B cell (primary cell): ENCODE measurements at regions not wholly inside any gene's neighbourhood (a gene's known extent, or its start where the extent isn't known, plus 50 kb on each side); places are given as distances from the start of the nearest gene placed in this dataset.

Source experiments
- ATAC-seq: fragments of 200-7000 bp; cut with Tn5 transposase; one replicate; pipeline ENCODE4 v1.10.0; 2021; ENCODE audit warnings: low read depth, mild to moderate bottlenecking, moderate number of reproducible peaks, moderate library complexity
- CTCF ChIA-PET: fragments of 350-600 bp; sonication (Branson Sonifier 250); formaldehyde crosslinking; loops from one replicate; lab custom pipeline; 2021; ENCODE audit warnings: antibody characterized with exemption, inconsistent platforms; lab: Charles Lee
- POLR2A ChIA-PET: fragments of 350-600 bp; sonication (Branson Sonifier 250); formaldehyde crosslinking; loops from one replicate; lab custom pipeline; 2021; ENCODE audit warnings: antibody characterized with exemption; lab: Charles Lee
- DNase-seq: peaks from one replicate; pipeline ENCODE4 v3.0.0; 2013
- H2AFZ ChIP-seq: 2 replicates; pipeline ENCODE4 v1.6.1; 2012; ENCODE audit warnings: mild to moderate bottlenecking, low read depth, low read length; ENCODE audit not compliant: insufficient read depth, poor library complexity, severe bottlenecking
- H3K27ac ChIP-seq, 2 donors: 1 replicate in 1 of 2; 2 replicates in 1 of 2; pipeline ENCODE4 v1.5.1; 2012 to 2013; ENCODE audit warnings: low read length in 2 of 2, mild to moderate bottlenecking in 2 of 2, moderate library complexity in 1 of 2
- H3K27me3 ChIP-seq, 4 experiments: fragments of 200-600 bp in 1 of 4; sonication (generic) in 1 of 4; replicated peaks in 1 of 4; 1 replicate in 2 of 4; 2 replicates in 2 of 4; pipeline versions ENCODE4 v1.6.1 to v1.7.0; 2013 to 2016; ENCODE audit warnings: low read length in 3 of 4, mild to moderate bottlenecking in 2 of 4, mixed read lengths in 1 of 4, moderate library complexity in 1 of 4; ENCODE audit not compliant: insufficient read depth in 4 of 4, control insufficient read depth in 3 of 4; ENCODE audit errors: control extremely low read depth in 1 of 4
- H3K36me3 ChIP-seq, 2 experiments: replicated peaks in 1 of 2; 1 replicate in 1 of 2; 2 replicates in 1 of 2; pipeline versions ENCODE4 v1.6.1 to v1.7.1; 2013; ENCODE audit warnings: low read length in 1 of 2; ENCODE audit not compliant: insufficient read depth in 2 of 2, control insufficient read depth in 1 of 2; ENCODE audit errors: control extremely low read depth in 1 of 2, extremely low read depth in 1 of 2
- H3K4me1 ChIP-seq, 2 donors: fragments of 200-600 bp in 1 of 2; sonication (generic) in 1 of 2; 1 replicate in 1 of 2; 2 replicates in 1 of 2; pipeline versions ENCODE4 v1.5.1 to v1.6.1; 2013 to 2017; ENCODE audit warnings: low read length in 2 of 2; ENCODE audit not compliant: control insufficient read depth in 2 of 2, insufficient read depth in 2 of 2
- H3K4me2 ChIP-seq: replicated peaks from 2 replicates; pipeline ENCODE3; 2012; ENCODE audit warnings: mild to moderate bottlenecking, low read depth, low read length; ENCODE audit not compliant: poor library complexity, severe bottlenecking
- H3K4me3 ChIP-seq, 5 experiments: fragments of 200-600 bp in 1 of 5; sonication (generic) in 1 of 5; 1 replicate in 3 of 5; 2 replicates in 2 of 5; pipeline versions ENCODE4 v1.5.1 to v1.7.0; 2011 to 2016; ENCODE audit warnings: low read length in 4 of 5, mild to moderate bottlenecking in 4 of 5, low read depth in 2 of 5, control low read depth in 1 of 5, moderate library complexity in 1 of 5; ENCODE audit not compliant: insufficient read depth in 1 of 5; ENCODE audit errors: control extremely low read depth in 1 of 5, extremely low read depth in 1 of 5
- H3K79me2 ChIP-seq: fragments of 200-600 bp; sonication (generic); one replicate; pipeline ENCODE4 v1.6.0; 2016; ENCODE audit warnings: low read length; ENCODE audit not compliant: control insufficient read depth, insufficient read depth
- H3K9ac ChIP-seq: fragments of 200-600 bp; sonication (generic); 2 replicates; pipeline ENCODE4 v1.6.1; 2017; ENCODE audit warnings: mild to moderate bottlenecking, low read length, moderate library complexity
- H3K9me3 ChIP-seq, 3 donors: one replicate each; pipeline versions ENCODE4 v1.6.1 to v1.7.1; 2013; ENCODE audit warnings: low read length in 2 of 3; ENCODE audit not compliant: control insufficient read depth in 2 of 3, insufficient read depth in 1 of 3; ENCODE audit errors: control extremely low read depth in 1 of 3
- H4K20me1 ChIP-seq: 2 replicates; pipeline ENCODE4 v1.6.0; 2012; ENCODE audit warnings: mild to moderate bottlenecking, low read length; ENCODE audit not compliant: insufficient read depth, control insufficient read depth, poor library complexity, severe bottlenecking
- H3K27ac Mint-ChIP-seq: one replicate; pipeline ENCODE4 v1.8.0; 2021; ENCODE audit warnings: mixed read lengths
- H3K27me3 Mint-ChIP-seq: one replicate; pipeline ENCODE4 v1.8.0; 2021; ENCODE audit warnings: mixed read lengths
- H3K4me1 Mint-ChIP-seq: one replicate; pipeline ENCODE4 v1.8.0; 2021; ENCODE audit warnings: mixed read lengths
- H3K4me3 Mint-ChIP-seq: one replicate; pipeline ENCODE4 v1.8.0; 2021; ENCODE audit warnings: mixed read lengths
- H3K9me3 Mint-ChIP-seq: one replicate; pipeline ENCODE4 v1.8.0; 2022; ENCODE audit warnings: mixed read lengths; ENCODE audit not compliant: insufficient read depth
- CTCF ChIP-seq: fragments of 200-600 bp; IDR thresholded peaks from one replicate; pipeline ENCODE4 v1.8.0; 2022; ENCODE audit warnings: antibody characterized with exemption, mild to moderate bottlenecking
- EZH2 ChIP-seq: IDR thresholded peaks from 2 replicates; pipeline ENCODE4 v1.6.1; 2012; ENCODE audit warnings: borderline replicate concordance, low read depth, mild to moderate bottlenecking, moderate library complexity, low read length; ENCODE audit not compliant: insufficient read depth, poor library complexity, severe bottlenecking
- WGBS: methylation state at CpG from one replicate; pipeline ENCODE4 v1.1.5; 2013; ENCODE audit warnings: missing lambda C conversion rate; ENCODE audit not compliant: insufficient coverage; 5-methylcytosine and 5-hydroxymethylcytosine counted together
- intact Hi-C: fragments of 100-400 bp; cut with micrococcal nuclease; formaldehyde crosslinking; loops from one replicate; pipeline ENCODE4 v1.10.0; 2022

- no peaks in the 10 kb centered on the region for H3K4me1 Mint-ChIP-seq
- H3K27ac Mint-ChIP-seq, result no peak overlapping the region
- no peak for ATAC-seq
- Histone ChIP-seq H3K4me3 (no peak overlapping the region), H4K20me1 (no peaks in the 10 kb centered on the region), H3K9me3 (no peaks in the 10 kb centered on the region), H3K36me3 (no peaks in the 10 kb centered on the region), H3K4me2 (no peak overlapping the region), H3K4me1 (no peaks in the 10 kb centered on the region), H3K27me3 (no peaks in the 10 kb centered on the region), H3K27ac (no peak overlapping the region), H3K79me2 (no peaks in the 10 kb centered on the region), H3K9ac (no peak overlapping the region), H2AFZ (no peak overlapping the region)
- no peak for TF ChIP-seq EZH2
- no peak for TF ChIP-seq CTCF
- no peak overlapping the region for H3K4me3 Mint-ChIP-seq
- 91% methylated on average over 1 of the region's 5 CpGs for WGBS
- H3K27me3 Mint-ChIP-seq, result no peaks in the 10 kb centered on the region
- POLR2A ChIA-PET, result no interaction called here
- intact Hi-C loops, result no loop called here
- no peaks in the 10 kb centered on the region for H3K9me3 Mint-ChIP-seq
- CTCF ChIA-PET, result no interaction called here
- DNase-seq, result no peak
Observed at GRCh38 chr3:59482684-59483083, 432.9 kb upstream of the CFAP20DC start.

- H3K9me3 ChIP-seq, result no peaks in the 10 kb centered on the region
Observed at GRCh38 chr3:59481776-59482400, 432.1 kb upstream of the CFAP20DC start.

More at GRCh38 chr3:59481776-59482400, 432.1 kb upstream of the CFAP20DC start:
- H3K4me3 ChIP-seq, result no peak overlapping the region
- ATAC-seq (no peak), DNase-seq (no peak)
- H3K79me2 ChIP-seq, result no peaks in the 10 kb centered on the region
- Mint-ChIP-seq H3K4me3 (no peak overlapping the region), H3K27me3 (no peaks in the 10 kb centered on the region), H3K27ac (no peak overlapping the region), H3K4me1 (no peaks in the 10 kb centered on the region), H3K9me3 (no peaks in the 10 kb centered on the region)
- H3K27ac ChIP-seq, result no peak overlapping the region
- H3K36me3 ChIP-seq, result no peaks in the 10 kb centered on the region
- no peaks in the 10 kb centered on the region for H3K27me3 ChIP-seq
- no peak overlapping the region for H3K4me2 ChIP-seq
- no peak overlapping the region for H3K9ac ChIP-seq
- no CpG with 5 or more reads among the region's 3 CpGs for WGBS
- H4K20me1 ChIP-seq, result no peaks in the 10 kb centered on the region
- intact Hi-C loops, result no loop called here
- ChIA-PET POLR2A (no interaction called here), CTCF (no interaction called here)
- TF ChIP-seq EZH2 (no peak), CTCF (no peak)
- no peak overlapping the region for H2AFZ ChIP-seq
- H3K4me1 ChIP-seq, result no peaks in the 10 kb centered on the region
